H54 (cell line): ENCODE measurements at regions not wholly inside any gene's neighbourhood (a gene's known extent, or its start where the extent isn't known, plus 50 kb on each side); places are given as distances from the start of the nearest gene placed in this dataset.
"Not testable (repeated sequence)": the region's sequence is repeated elsewhere in the genome, so short reads cannot be mapped to it uniquely, and the experiment has no call there.

ENCODE experiments used
- DNase-seq: peaks from one replicate; pipeline ENCODE4 v3.0.0; 2011; ENCODE audit warnings: low spot score, mixed read lengths; ENCODE audit not compliant: insufficient read length
- FAIRE-seq: peaks from 3 replicates; lab custom pipeline; 2011; peaks lifted over from hg19 to GRCh38; lab: Jason Lieb, UNC
- POLR2A ChIP-seq: IDR thresholded peaks from 2 replicates; pipeline ENCODE4 v1.6.1; 2011; ENCODE audit warnings: low read depth, mild to moderate bottlenecking, low read length

DNA sequence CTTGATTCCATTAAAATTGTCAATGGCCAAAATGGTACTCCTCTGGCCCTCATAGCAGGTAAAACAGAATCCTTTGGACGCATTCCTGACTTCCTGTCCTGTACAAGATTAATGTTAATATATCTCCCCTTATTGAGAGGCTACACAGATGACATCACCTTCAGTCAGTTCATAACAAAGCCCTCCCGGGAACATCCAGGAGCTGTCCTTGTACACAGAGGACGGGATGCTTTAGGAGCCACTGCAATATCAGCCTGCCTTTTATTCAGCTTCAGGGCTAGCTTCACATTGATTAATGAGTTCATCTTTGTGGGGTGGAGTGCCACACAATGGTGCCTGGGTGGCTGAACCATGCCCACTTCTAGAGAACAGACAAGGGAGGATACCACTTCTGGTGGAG, 235.1 kb downstream of the NRIP1 start:
- no peak for DNase-seq
- no peak for FAIRE-seq
- TF ChIP-seq POLR2A: no peak

DNA sequence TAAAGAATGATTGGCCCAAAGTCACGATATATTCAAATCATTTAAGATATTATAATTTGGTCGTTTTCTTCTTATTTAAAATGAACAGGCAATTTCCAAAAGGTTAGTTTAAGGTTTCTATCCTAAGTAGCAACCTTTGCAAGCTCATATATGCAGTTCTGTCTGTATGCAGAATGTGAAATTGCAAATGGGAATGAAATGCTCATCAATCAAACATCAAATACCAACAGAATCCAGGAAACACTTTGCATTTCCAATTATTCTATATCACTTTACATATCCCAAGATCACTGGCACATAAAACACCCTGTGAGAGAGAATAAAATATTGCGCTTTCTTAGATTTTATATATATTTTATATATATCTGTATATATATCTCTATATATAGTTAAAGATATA, 237.3 kb downstream of the NRIP1 start:
- no peak for TF ChIP-seq POLR2A
- no peak for FAIRE-seq
- no peak for DNase-seq

GRCh38 chr21:14826630-14827029, 238.2 kb downstream of the NRIP1 start:
- no peak for FAIRE-seq
- DNase-seq: no peak
- TF ChIP-seq POLR2A: no peak

- DNase-seq (no peak), FAIRE-seq (no peak)
- TF ChIP-seq POLR2A: no peak
These were observed 239.3 kb downstream of the NRIP1 start for GRCh38 chr21:14825514-14825974.

- DNase-seq (no peak), FAIRE-seq (no peak)
- no peak for TF ChIP-seq POLR2A
These were observed 240.7 kb downstream of the NRIP1 start for GRCh38 chr21:14824126-14824525.

DNA sequence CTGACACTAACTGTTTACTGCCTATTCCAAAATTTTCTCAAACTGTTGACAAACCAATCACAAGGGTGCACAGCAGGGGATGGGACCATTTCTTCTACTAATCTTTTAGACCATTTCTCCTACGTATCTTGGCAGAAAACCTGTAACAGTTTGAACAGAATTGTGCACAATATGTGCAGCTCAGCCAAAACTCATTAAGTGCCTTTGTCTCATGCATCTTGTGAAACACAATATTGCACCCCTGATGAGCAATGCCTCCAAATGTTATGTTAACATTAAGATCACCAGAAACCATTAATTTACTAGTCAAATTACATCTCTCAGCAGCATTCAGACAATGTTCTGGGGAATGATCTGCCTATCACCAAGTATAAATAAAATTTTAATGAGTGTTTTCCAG, 247.5 kb downstream of the NRIP1 start:
- DNase-seq (no peak), FAIRE-seq (no peak)
- no peak for TF ChIP-seq POLR2A

DNA sequence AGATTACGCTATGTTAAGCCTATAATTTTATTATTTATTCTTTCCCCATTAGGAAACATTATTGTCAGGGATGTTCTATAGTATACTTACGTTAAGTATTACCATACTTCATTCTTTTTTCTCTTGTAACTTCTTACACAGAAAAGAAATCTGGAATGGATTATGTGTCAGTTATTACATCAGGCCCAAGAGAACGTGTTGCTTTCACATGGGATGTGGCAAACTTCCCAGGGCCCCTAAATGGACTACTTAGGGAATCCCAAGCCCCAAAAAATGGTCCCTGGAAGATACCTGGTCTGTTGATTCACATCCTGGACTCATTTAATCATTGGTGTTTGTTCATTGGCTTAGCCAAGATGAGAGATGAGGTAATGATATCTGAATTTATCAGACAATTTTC, 249.8 kb downstream of the NRIP1 start:
- FAIRE-seq (no peak), DNase-seq (no peak)
- no peak for TF ChIP-seq POLR2A

DNA sequence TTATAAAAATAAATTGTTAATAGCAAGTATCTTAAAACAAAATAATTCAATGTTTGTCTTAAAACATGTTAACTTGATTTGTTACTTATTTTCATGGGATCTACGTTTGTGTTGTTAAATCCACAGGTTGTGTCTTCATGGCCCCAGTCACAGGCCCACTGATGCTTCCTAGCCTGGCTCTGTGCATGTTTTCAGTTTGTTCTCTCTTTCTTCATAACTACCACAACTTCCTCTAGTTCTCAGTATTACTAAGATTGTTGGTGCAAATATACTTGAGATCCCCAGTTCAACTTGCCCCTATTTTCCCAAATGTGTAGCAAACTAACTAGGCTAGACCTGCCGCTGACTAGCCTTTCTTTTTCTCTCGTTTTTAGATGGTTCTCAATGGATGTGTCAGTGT, 250.5 kb downstream of the NRIP1 start:
- DNase-seq (no peak), FAIRE-seq (no peak)

GRCh38 chr21:14804170-14804569, 258.1 kb upstream of the SAMSN1 start:
- not testable (repeated sequence) for DNase-seq, FAIRE-seq

More for the DNA sequence above, 250.5 kb downstream of the NRIP1 start:
- TF ChIP-seq POLR2A: no peak

- no peak for FAIRE-seq
- DNase-seq: no peak
- TF ChIP-seq POLR2A: no peak
These were observed 251.4 kb upstream of the SAMSN1 start for GRCh38 chr21:14797543-14797942.

GRCh38 chr21:14787312-14787711, 241.2 kb upstream of the SAMSN1 start:
- DNase-seq (no peak), FAIRE-seq (no peak)
- TF ChIP-seq POLR2A: no peak

DNA sequence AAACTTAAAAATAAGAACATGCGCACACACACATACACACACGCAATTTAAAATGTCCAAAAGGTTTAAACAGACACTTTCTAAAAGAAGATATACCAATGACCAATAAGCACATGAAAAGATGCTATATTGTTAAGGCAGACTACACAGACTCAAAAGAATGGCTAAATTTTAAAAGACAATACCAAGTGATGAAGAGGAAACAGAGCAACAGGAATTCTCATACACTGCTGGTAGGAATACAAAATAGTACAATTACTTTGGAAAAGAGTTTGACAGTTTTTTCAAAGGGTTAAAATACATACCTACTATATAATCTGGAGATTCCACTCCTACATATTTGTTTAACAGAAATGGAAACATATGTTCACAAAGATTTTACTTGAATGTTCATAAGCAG, 239.6 kb upstream of the SAMSN1 start:
- no peak for TF ChIP-seq POLR2A
- DNase-seq: no peak
- no peak for FAIRE-seq

- peak; percentile 9 for DNase-seq
- TF ChIP-seq POLR2A: no peak
- peak; percentile 41 for FAIRE-seq
These were observed 227.7 kb upstream of the SAMSN1 start for GRCh38 chr21:14773777-14774345.

- FAIRE-seq: no peak
- no peak for TF ChIP-seq POLR2A
- DNase-seq: no peak
These were observed 225.5 kb upstream of the SAMSN1 start for GRCh38 chr21:14771593-14771992.

GRCh38 chr21:14768042-14768441, 221.9 kb upstream of the SAMSN1 start:
- DNase-seq (no peak), FAIRE-seq (no peak)
- TF ChIP-seq POLR2A: no peak

DNA sequence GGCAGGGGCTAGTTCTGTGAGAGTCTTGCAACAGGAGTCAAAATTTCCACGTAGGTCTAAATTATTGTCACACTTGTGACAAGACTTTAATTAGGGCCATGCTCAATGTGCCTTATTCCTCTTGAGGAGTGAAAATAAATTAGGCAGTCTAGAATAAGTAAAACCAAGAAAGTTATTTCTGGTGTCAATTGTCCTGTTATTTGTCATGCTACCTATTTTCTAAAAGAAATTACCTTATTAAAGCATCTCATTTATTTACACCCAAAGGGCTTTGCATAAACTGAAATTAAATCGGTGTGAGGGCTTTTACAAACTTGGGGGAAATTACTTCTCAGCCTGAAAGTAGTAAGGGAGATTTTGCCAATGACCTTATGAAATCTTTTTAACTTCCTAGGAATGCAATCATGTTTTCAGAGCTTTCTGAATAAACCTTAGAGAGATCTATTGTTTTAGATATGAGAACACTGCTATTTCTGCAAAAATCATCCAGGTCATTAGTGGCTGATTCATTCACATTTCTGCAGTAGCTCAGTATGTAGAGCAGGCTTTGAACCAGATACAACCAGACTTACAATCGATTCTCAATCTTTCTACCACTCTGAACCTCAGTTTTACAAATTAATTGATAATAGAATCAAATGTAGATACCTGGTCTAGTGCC, 221.2 kb upstream of the SAMSN1 start:
- FAIRE-seq (no peak), DNase-seq (no peak)
- TF ChIP-seq POLR2A: no peak
